Gastrocnemius medialis (tissue), 4 donors: ENCODE measurements at regions not wholly inside any gene's neighbourhood (a gene's known extent, or its start where the extent isn't known, plus 50 kb on each side); places are given as distances from the start of the nearest gene placed in this dataset.

Experiments
- ATAC-seq, 2 donors: fragments of 150-250 bp; one replicate each; pipeline ENCODE4 v1.9.1; 2016
- DNase-seq, 2 donors: peaks; one replicate each; pipeline ENCODE4 v3.0.0-alpha.2; 2019
- H3K27ac ChIP-seq, 4 donors: fragments of 200-600 bp; sonication (generic); 1 replicate in 1 of 4; 2 replicates in 3 of 4; pipeline ENCODE4 v1.5.1; 2016 to 2018; ENCODE audit warnings: mild to moderate bottlenecking in 2 of 4, moderate library complexity in 1 of 4
- H3K27me3 ChIP-seq, 3 donors: fragments of 200-600 bp; sonication (generic) in 2 of 3; 1 replicate in 1 of 3; 2 replicates in 2 of 3; pipeline versions ENCODE4 v1.5.1 to v1.6.0; 2016 to 2019; ENCODE audit warnings: mild to moderate bottlenecking in 1 of 3, moderate library complexity in 1 of 3
- H3K36me3 ChIP-seq, 2 donors: fragments of 200-600 bp; sonication (generic) in 1 of 2; one replicate each; pipeline ENCODE4 v1.5.1; 2017 to 2018
- H3K4me1 ChIP-seq, 2 donors: fragments of 200-600 bp; sonication (generic) in 1 of 2; one replicate each; pipeline ENCODE4 v1.5.1; 2016 to 2017; ENCODE audit warnings: mild to moderate bottlenecking in 2 of 2
- H3K4me3 ChIP-seq, 4 donors: fragments of 200-600 bp; sonication (generic) in 3 of 4; 1 replicate in 1 of 4; 2 replicates in 3 of 4; pipeline ENCODE4 v1.5.1; 2016 to 2019; ENCODE audit warnings: mild to moderate bottlenecking in 2 of 4
- H3K9me3 ChIP-seq, 3 donors: fragments of 200-600 bp; sonication (generic) in 2 of 3; 1 replicate in 1 of 3; 2 replicates in 2 of 3; pipeline ENCODE4 v1.5.1; 2016 to 2019
- POLR2A ChIP-seq, 2 donors: fragments of 450-650 bp; IDR thresholded peaks; one replicate each; pipeline ENCODE4 v1.6.1; 2017; ENCODE audit warnings: antibody characterized with exemption in 2 of 2, mild to moderate bottlenecking in 2 of 2, moderate library complexity in 2 of 2
- in situ Hi-C, 4 donors: fragments of 200-750 bp; cut with MboI; loops; one replicate each; pipeline versions ENCODE4 v1.15.0 to v1.8.0; 2017; ENCODE audit warnings: low sequenced_read_pairs in 4 of 4
- intact Hi-C: fragments of 100-400 bp; cut with DNase I; formaldehyde crosslinking; loops from one replicate; pipeline ENCODE4 v1.15.1; 2023; ENCODE audit warnings: low total_unique reads
- TF ChIP-seq, protein P1 (sequence below), 5 experiments: fragments of 450-650 bp in 3 of 5; fragments of 200-600 bp in 2 of 5; sonication (generic) in 2 of 5; IDR thresholded peaks in 4 of 5; conservative IDR thresholded peaks in 1 of 5; 1 replicate in 4 of 5; 2 replicates in 1 of 5; pipeline ENCODE4 v1.5.1; 2016 to 2019; ENCODE audit warnings: antibody characterized with exemption in 5 of 5, mild to moderate bottlenecking in 3 of 5, moderate library complexity in 3 of 5

DNA sequence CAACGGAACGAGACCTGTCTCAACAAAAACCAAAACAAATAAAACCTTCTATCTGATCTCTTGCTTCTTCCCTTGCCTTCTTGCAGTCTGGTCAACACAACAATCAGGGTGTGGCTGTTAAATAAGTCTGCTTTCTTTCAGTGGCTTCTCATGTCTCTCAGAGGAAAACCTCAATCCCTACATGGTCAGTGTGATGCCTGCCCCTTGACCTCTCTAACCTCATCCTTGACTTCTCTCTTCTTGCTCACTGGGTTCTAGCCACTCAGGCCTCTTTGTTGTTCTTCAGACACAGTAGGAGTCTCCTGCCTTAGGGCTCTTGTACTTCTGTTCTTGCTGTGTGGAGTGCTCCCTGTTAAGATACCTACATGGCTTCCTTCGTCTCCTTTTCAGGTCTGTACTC is 220.4 kb downstream of the SDHAF3 start:
- Histone ChIP-seq H3K4me1 (no peaks in the 10 kb centered on the region), H3K27ac (no peak overlapping the region), H3K27me3 (no peaks in the 10 kb centered on the region), H3K4me3 (no peak overlapping the region), H3K9me3 (no peaks in the 10 kb centered on the region), H3K36me3 (no peaks in the 10 kb centered on the region)
- TF ChIP-seq POLR2A (IDR thresholded peaks at IDR 0.05) = no peak
- TF ChIP-seq, protein P1, sequence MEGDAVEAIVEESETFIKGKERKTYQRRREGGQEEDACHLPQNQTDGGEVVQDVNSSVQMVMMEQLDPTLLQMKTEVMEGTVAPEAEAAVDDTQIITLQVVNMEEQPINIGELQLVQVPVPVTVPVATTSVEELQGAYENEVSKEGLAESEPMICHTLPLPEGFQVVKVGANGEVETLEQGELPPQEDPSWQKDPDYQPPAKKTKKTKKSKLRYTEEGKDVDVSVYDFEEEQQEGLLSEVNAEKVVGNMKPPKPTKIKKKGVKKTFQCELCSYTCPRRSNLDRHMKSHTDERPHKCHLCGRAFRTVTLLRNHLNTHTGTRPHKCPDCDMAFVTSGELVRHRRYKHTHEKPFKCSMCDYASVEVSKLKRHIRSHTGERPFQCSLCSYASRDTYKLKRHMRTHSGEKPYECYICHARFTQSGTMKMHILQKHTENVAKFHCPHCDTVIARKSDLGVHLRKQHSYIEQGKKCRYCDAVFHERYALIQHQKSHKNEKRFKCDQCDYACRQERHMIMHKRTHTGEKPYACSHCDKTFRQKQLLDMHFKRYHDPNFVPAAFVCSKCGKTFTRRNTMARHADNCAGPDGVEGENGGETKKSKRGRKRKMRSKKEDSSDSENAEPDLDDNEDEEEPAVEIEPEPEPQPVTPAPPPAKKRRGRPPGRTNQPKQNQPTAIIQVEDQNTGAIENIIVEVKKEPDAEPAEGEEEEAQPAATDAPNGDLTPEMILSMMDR (IDR thresholded peaks at IDR 0.05 in 4 of 5, conservative IDR thresholded peaks at IDR 0.05 in 1 of 5) = no peak
- intact Hi-C loops = no loop called here
- in situ Hi-C loops = no loop called here
- DNase-seq = no peak
- no peak for ATAC-seq

DNA sequence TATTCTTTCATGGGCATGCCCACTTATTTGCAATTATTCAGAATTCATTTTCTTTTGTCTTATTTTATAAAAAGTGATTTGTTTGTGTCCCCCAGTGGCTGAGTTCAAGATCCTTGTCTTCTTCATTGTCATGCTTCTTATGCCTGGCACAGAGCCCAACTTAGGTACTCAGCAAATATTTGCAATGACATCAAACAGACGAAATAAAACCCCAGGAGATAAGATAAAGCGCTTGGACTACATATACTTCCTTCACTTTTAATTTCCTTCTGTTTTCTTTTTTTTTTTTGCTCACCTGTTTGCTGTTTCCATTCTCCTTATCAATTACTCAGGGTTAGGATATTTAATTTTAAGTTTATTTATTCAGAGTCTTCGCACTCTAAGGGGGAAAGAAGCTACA is 225.0 kb downstream of the SDHAF3 start:
- in situ Hi-C loops = no loop called here
- intact Hi-C loops = no loop called here
- Histone ChIP-seq H3K27me3 (no peaks in the 10 kb centered on the region), H3K36me3 (no peaks in the 10 kb centered on the region), H3K9me3 (no peaks in the 10 kb centered on the region), H3K4me1 (no peaks in the 10 kb centered on the region), H3K27ac (no peak overlapping the region), H3K4me3 (no peak overlapping the region)
- TF ChIP-seq POLR2A (IDR thresholded peaks at IDR 0.05) = no peak
- TF ChIP-seq, protein P1 (IDR thresholded peaks at IDR 0.05 in 4 of 5, conservative IDR thresholded peaks at IDR 0.05 in 1 of 5) = no peak
- no peak for DNase-seq
- no peak for ATAC-seq

GRCh38 chr7:97346349-97346748 is 228.9 kb downstream of the SDHAF3 start:
- no peak for ATAC-seq

GRCh38 chr7:97351488-97351887 is 234.0 kb downstream of the SDHAF3 start:
- Histone ChIP-seq H3K27me3 (no peaks in the 10 kb centered on the region), H3K4me1 (no peaks in the 10 kb centered on the region), H3K36me3 (no peaks in the 10 kb centered on the region), H3K4me3 (no peak overlapping the region), H3K27ac (no peak overlapping the region), H3K9me3 (no peaks in the 10 kb centered on the region)
- DNase-seq (no peak), ATAC-seq (no peak)
- in situ Hi-C loops (no loop called here), intact Hi-C loops (no loop called here)
- TF ChIP-seq, protein P1 (IDR thresholded peaks at IDR 0.05 in 4 of 5, conservative IDR thresholded peaks at IDR 0.05 in 1 of 5) = no peak
- TF ChIP-seq POLR2A (IDR thresholded peaks at IDR 0.05) = no peak

More at GRCh38 chr7:97346349-97346748, 228.9 kb downstream of the SDHAF3 start:
- Histone ChIP-seq H3K27me3 (no peaks in the 10 kb centered on the region), H3K4me1 (no peaks in the 10 kb centered on the region), H3K36me3 (no peaks in the 10 kb centered on the region), H3K4me3 (no peak overlapping the region), H3K27ac (no peak overlapping the region), H3K9me3 (no peaks in the 10 kb centered on the region)
- intact Hi-C loops (no loop called here), in situ Hi-C loops (no loop called here)
- DNase-seq = no peak
- no peak for TF ChIP-seq POLR2A (IDR thresholded peaks at IDR 0.05)
- TF ChIP-seq, protein P1 (IDR thresholded peaks at IDR 0.05 in 4 of 5, conservative IDR thresholded peaks at IDR 0.05 in 1 of 5) = no peak

DNA sequence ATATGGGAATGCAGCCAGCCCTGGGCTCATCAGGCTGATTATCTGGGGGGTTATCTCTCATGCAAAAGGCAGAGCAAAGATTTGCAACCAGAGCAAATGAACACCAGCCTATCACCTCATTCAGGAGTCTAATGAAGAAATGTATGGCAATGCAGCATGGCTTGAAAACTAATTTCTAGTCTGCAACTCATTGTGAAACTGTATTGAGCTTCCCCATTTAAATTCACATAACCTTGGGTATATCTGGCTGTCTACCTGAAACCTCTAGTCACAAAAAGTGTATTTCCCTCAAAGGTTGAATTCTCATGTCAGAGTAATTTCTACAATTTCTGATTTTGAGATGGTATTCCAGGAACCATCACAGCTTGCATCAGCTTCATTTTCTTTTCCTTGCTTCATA is 240.0 kb downstream of the SDHAF3 start:
- TF ChIP-seq, protein P1 (IDR thresholded peaks at IDR 0.05 in 4 of 5, conservative IDR thresholded peaks at IDR 0.05 in 1 of 5) = no peak
- TF ChIP-seq POLR2A (IDR thresholded peaks at IDR 0.05) = no peak
- ATAC-seq = no peak
- no peak for DNase-seq
- no peaks in the 10 kb centered on the region for H3K9me3 ChIP-seq
- no peak overlapping the region for H3K4me3 ChIP-seq
- H3K4me1 ChIP-seq = no peaks in the 10 kb centered on the region
- no peaks in the 10 kb centered on the region for H3K36me3 ChIP-seq
- in situ Hi-C loops = no loop called here
- intact Hi-C loops = no loop called here
- no peaks in the 10 kb centered on the region for H3K27me3 ChIP-seq
- no peak overlapping the region for H3K27ac ChIP-seq
